Loucy (cell line): ENCODE measurements at regions not wholly inside any gene's neighbourhood (a gene's known extent, or its start where the extent isn't known, plus 50 kb on each side); places are given as distances from the start of the nearest gene placed in this dataset.

Source experiments
- H2AFZ ChIP-seq: fragments of 200-600 bp; sonication (generic); 2 replicates; pipeline ENCODE4 v1.6.0; 2016; ENCODE audit warnings: antibody characterized with exemption, mild to moderate bottlenecking, low read length, moderate library complexity
- H3F3A ChIP-seq: fragments of 200-600 bp; 2 replicates; pipeline ENCODE4 v1.6.0; 2016; ENCODE audit warnings: antibody characterized with exemption, low read depth, mild to moderate bottlenecking
- H3K27me3 ChIP-seq: fragments of 200-600 bp; sonication (generic); 2 replicates; pipeline ENCODE4 v1.6.1; 2014; ENCODE audit warnings: low read length, mild to moderate bottlenecking; ENCODE audit not compliant: insufficient read depth, poor library complexity, severe bottlenecking
- H3K36me3 ChIP-seq: fragments of 200-600 bp; sonication (generic); 2 replicates; pipeline ENCODE4 v1.6.1; 2016; ENCODE audit warnings: low read length; ENCODE audit not compliant: insufficient read depth
- H3K4me1 ChIP-seq: fragments of 200-600 bp; sonication (generic); 2 replicates; pipeline ENCODE4 v1.5.1; 2014; ENCODE audit warnings: low read length, mild to moderate bottlenecking; ENCODE audit not compliant: insufficient read depth, poor library complexity, severe bottlenecking
- H3K4me2 ChIP-seq: fragments of 200-600 bp; sonication (generic); 2 replicates; pipeline ENCODE4 v1.6.0; 2014; ENCODE audit warnings: antibody characterized with exemption, low read length, low read depth, mild to moderate bottlenecking; ENCODE audit not compliant: poor library complexity, severe bottlenecking
- H3K4me3 ChIP-seq: fragments of 200-600 bp; sonication (generic); 2 replicates; pipeline ENCODE4 v1.5.1; 2014; ENCODE audit warnings: low read length, mild to moderate bottlenecking, mixed read lengths; ENCODE audit not compliant: poor library complexity, severe bottlenecking
- H3K79me2 ChIP-seq: fragments of 200-600 bp; sonication (generic); 2 replicates; pipeline ENCODE4 v1.6.1; 2014; ENCODE audit warnings: low read length; ENCODE audit not compliant: insufficient read depth
- H3K9ac ChIP-seq: fragments of 200-600 bp; sonication (generic); 2 replicates; pipeline ENCODE4 v1.6.0; 2014; ENCODE audit warnings: mild to moderate bottlenecking, low read depth, low read length, moderate library complexity; ENCODE audit not compliant: poor library complexity, severe bottlenecking
- H3K9me2 ChIP-seq: fragments of 200-600 bp; sonication (generic); replicated peaks from 2 replicates; pipeline ENCODE4 v1.6.1; 2016; ENCODE audit warnings: low read depth, low read length, mixed read lengths
- H3K9me3 ChIP-seq: fragments of 200-600 bp; sonication (generic); 2 replicates; pipeline ENCODE4 v1.6.1; 2014; ENCODE audit warnings: mild to moderate bottlenecking, antibody characterized with exemption, low read length, low read depth; ENCODE audit not compliant: insufficient read depth
- H4K20me1 ChIP-seq: fragments of 200-600 bp; sonication (generic); 2 replicates; pipeline ENCODE4 v1.6.0; 2014; ENCODE audit warnings: antibody characterized with exemption, low read length, mild to moderate bottlenecking; ENCODE audit not compliant: insufficient read depth, poor library complexity, severe bottlenecking
- EZH2phosphoT487 ChIP-seq: fragments of 200-600 bp; IDR thresholded peaks from 2 replicates; pipeline ENCODE4 v1.6.1; 2018; ENCODE audit warnings: antibody characterized with exemption, mild to moderate bottlenecking, moderate library complexity, borderline replicate concordance
- TF ChIP-seq, protein P1 (sequence below): fragments of 200-600 bp; sonication (generic); conservative IDR thresholded peaks from 2 replicates; pipeline ENCODE4 v1.5.1; 2014; ENCODE audit warnings: mild to moderate bottlenecking, antibody characterized with exemption, low read length

DNA sequence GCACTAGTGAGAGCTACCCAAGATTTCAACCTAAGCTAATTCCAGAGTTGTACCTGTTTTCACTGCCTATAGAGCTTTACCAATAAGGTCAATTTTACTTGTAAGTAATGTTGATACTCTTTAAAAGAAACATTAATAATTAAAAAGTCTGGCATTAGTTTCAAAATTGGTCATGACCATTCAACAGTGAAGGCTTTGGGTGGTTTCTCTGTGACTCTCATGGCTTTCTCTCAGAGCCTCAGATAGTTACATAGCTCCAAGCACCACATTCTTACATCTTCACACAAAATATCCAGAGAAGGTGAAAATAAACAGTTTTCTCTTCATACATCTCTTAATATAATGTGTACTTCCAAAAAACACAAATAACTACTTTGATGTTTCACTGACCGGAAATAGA, 61.5 kb upstream of the TCF12 start:
- Histone ChIP-seq H3K27me3 (no peaks in the 10 kb centered on the region), H3K9me3 (no peaks in the 10 kb centered on the region), H4K20me1 (no peaks in the 10 kb centered on the region), H3K4me3 (no peak overlapping the region), H3K9me2 (no peaks in the 10 kb centered on the region), H3K9ac (no peak overlapping the region), H3K36me3 (no peaks in the 10 kb centered on the region), H3K4me1 (no peaks in the 10 kb centered on the region), H3K79me2 (no peaks in the 10 kb centered on the region), H3K4me2 (no peak overlapping the region), H2AFZ (no peak overlapping the region), H3F3A (no peaks in the 10 kb centered on the region)
- no peak for TF ChIP-seq EZH2phosphoT487
- TF ChIP-seq, protein P1, sequence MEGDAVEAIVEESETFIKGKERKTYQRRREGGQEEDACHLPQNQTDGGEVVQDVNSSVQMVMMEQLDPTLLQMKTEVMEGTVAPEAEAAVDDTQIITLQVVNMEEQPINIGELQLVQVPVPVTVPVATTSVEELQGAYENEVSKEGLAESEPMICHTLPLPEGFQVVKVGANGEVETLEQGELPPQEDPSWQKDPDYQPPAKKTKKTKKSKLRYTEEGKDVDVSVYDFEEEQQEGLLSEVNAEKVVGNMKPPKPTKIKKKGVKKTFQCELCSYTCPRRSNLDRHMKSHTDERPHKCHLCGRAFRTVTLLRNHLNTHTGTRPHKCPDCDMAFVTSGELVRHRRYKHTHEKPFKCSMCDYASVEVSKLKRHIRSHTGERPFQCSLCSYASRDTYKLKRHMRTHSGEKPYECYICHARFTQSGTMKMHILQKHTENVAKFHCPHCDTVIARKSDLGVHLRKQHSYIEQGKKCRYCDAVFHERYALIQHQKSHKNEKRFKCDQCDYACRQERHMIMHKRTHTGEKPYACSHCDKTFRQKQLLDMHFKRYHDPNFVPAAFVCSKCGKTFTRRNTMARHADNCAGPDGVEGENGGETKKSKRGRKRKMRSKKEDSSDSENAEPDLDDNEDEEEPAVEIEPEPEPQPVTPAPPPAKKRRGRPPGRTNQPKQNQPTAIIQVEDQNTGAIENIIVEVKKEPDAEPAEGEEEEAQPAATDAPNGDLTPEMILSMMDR: no peak

DNA sequence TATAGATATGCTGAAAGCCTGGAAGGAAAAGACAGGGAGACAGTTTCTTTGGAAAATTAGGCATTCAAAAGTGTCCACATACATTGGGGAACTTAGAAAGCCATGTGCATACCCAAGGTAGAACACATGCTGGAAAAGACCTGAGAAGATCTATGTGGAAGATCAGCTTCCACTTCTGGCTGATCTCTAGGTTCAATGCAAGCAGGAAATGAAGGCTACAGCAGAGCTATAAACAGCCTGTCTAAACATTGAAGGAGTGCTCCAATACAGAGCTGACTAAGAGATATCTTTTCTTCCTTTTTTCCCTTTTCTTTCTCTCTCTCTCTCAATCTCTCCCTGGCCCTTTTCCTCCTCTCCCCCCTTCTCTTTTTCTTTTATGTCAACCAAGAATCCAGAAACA, 73.6 kb upstream of the TCF12 start:
- Histone ChIP-seq H2AFZ (peak overlapping the region; percentile 39), H3K9me2 (no peaks in the 10 kb centered on the region), H3F3A (no peaks in the 10 kb centered on the region), H3K4me1 (no peaks in the 10 kb centered on the region), H3K4me2 (no peak overlapping the region), H3K79me2 (no peaks in the 10 kb centered on the region), H3K9ac (no peak overlapping the region), H3K9me3 (no peaks in the 10 kb centered on the region), H4K20me1 (no peaks in the 10 kb centered on the region), H3K4me3 (no peak overlapping the region), H3K36me3 (no peaks in the 10 kb centered on the region), H3K27me3 (no peaks in the 10 kb centered on the region)
- TF ChIP-seq, protein P1: no peak
- TF ChIP-seq EZH2phosphoT487: no peak

DNA sequence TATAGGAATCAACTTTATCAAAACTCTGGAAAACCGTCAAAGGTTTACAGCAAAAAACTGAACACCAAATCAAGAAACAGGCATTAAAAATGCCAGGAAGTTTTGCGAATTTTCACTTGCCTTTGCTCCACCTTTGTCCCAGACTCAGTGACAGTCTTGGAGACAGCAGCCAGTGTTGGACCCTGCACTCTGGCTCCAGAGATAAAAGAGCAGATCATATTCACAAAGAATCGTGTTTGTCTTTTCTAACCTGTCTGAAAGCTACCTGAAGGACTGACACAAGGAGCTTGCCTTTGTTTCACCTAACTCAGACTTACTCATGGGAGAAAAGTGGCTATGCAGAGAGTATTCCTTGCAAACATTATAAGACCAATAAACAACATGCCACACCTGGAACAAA, 74.0 kb upstream of the TCF12 start:
- TF ChIP-seq, protein P1: no peak
- TF ChIP-seq EZH2phosphoT487: no peak
- Histone ChIP-seq H3K9ac (no peak overlapping the region), H3K36me3 (no peaks in the 10 kb centered on the region), H3K9me3 (no peaks in the 10 kb centered on the region), H4K20me1 (no peaks in the 10 kb centered on the region), H3K4me1 (no peaks in the 10 kb centered on the region), H3K79me2 (no peaks in the 10 kb centered on the region), H3F3A (no peaks in the 10 kb centered on the region), H2AFZ (peak overlapping the region; percentile 39), H3K4me2 (no peak overlapping the region), H3K9me2 (no peaks in the 10 kb centered on the region), H3K27me3 (no peaks in the 10 kb centered on the region), H3K4me3 (no peak overlapping the region)
